H9 (cell line): ENCODE measurements at regions not wholly inside any gene's neighbourhood (a gene's known extent, or its start where the extent isn't known, plus 50 kb on each side); places are given as distances from the start of the nearest gene placed in this dataset.

ENCODE experiments used
- DNase-seq: peaks from one replicate; pipeline ENCODE4 v3.0.0-alpha.2; 2017
- H2AFZ ChIP-seq: one replicate; pipeline ENCODE4 v1.6.1; 2013; ENCODE audit warnings: mild to moderate bottlenecking, low read length, control low read depth, moderate library complexity
- H2AK5ac ChIP-seq: 2 replicates; pipeline ENCODE4 v1.6.1; 2013; ENCODE audit warnings: low read length, control low read depth, mixed read lengths; ENCODE audit not compliant: insufficient read length
- H2BK120ac ChIP-seq: one replicate; pipeline ENCODE4 v1.6.1; 2013; ENCODE audit warnings: low read depth, mild to moderate bottlenecking, low read length, control low read depth, inconsistent platforms; ENCODE audit not compliant: poor library complexity, severe bottlenecking
- H2BK12ac ChIP-seq: 2 replicates; pipeline ENCODE4 v1.6.1; 2013; ENCODE audit warnings: low read length, control low read depth, mixed read lengths, low read depth; ENCODE audit not compliant: insufficient read length
- H2BK15ac ChIP-seq: 2 replicates; pipeline ENCODE4 v1.6.1; 2013; ENCODE audit warnings: low read depth, low read length, control low read depth
- H2BK20ac ChIP-seq: one replicate; pipeline ENCODE4 v1.6.1; 2013; ENCODE audit warnings: low read depth, mild to moderate bottlenecking, low read length, control low read depth, inconsistent platforms; ENCODE audit not compliant: poor library complexity, severe bottlenecking
- H2BK5ac ChIP-seq: 2 replicates; pipeline ENCODE4 v1.6.1; 2013; ENCODE audit warnings: low read length, control low read depth, mixed read lengths; ENCODE audit not compliant: insufficient read length
- H3K14ac ChIP-seq: 2 replicates; pipeline ENCODE4 v1.6.1; 2013; ENCODE audit warnings: low read length, control low read depth; ENCODE audit not compliant: insufficient read depth
- H3K18ac ChIP-seq: 2 replicates; pipeline ENCODE4 v1.6.1; 2013; ENCODE audit warnings: low read depth, mild to moderate bottlenecking, mixed read lengths, low read length, control low read depth; ENCODE audit not compliant: insufficient read length
- H3K23ac ChIP-seq: 2 replicates; pipeline ENCODE4 v1.6.1; 2013; ENCODE audit warnings: low read length, control low read depth, mixed read lengths, low read depth; ENCODE audit not compliant: insufficient read length
- H3K23me2 ChIP-seq: 2 replicates; pipeline ENCODE4 v1.6.1; 2013; ENCODE audit warnings: low read depth, mild to moderate bottlenecking, mixed read lengths, low read length, control low read depth; ENCODE audit not compliant: insufficient read length, poor library complexity, severe bottlenecking
- H3K27ac ChIP-seq: 2 replicates; pipeline ENCODE4 v1.5.1; 2013; ENCODE audit warnings: low read length, control low read depth, mixed read lengths, low read depth; ENCODE audit not compliant: insufficient read length
- H3K27me3 ChIP-seq: 2 replicates; pipeline ENCODE4 v1.6.1; 2013; ENCODE audit warnings: low read length, control low read depth, inconsistent platforms; ENCODE audit not compliant: insufficient read depth
- H3K4ac ChIP-seq: 2 replicates; pipeline ENCODE4 v1.6.1; 2013; ENCODE audit warnings: low read depth, mild to moderate bottlenecking, control low read depth, inconsistent platforms, low read length, moderate library complexity
- H3K4me1 ChIP-seq: 2 replicates; pipeline ENCODE4 v1.6.1; 2013; ENCODE audit warnings: low read length, control low read depth, inconsistent platforms; ENCODE audit not compliant: insufficient read depth
- H3K4me2 ChIP-seq: 2 replicates; pipeline ENCODE4 v1.6.1; 2013; ENCODE audit warnings: low read length, control low read depth, mixed read lengths; ENCODE audit not compliant: insufficient read length, insufficient read depth
- H3K56ac ChIP-seq: 2 replicates; pipeline ENCODE4 v1.6.1; 2013; ENCODE audit warnings: low read depth, mild to moderate bottlenecking, mixed read lengths, low read length, control low read depth; ENCODE audit not compliant: insufficient read length
- H3K79me1 ChIP-seq: 2 replicates; pipeline ENCODE4 v1.6.1; 2013; ENCODE audit warnings: low read depth, mild to moderate bottlenecking, moderate library complexity, low read length, control low read depth, inconsistent platforms; ENCODE audit not compliant: insufficient read depth, poor library complexity, severe bottlenecking
- H3K79me2 ChIP-seq: 2 replicates; pipeline ENCODE4 v1.6.1; 2013; ENCODE audit warnings: low read length, control low read depth, inconsistent platforms; ENCODE audit not compliant: insufficient read depth
- H3K9ac ChIP-seq: 2 replicates; pipeline ENCODE4 v1.6.1; 2013; ENCODE audit warnings: low read length, control low read depth, mixed read lengths; ENCODE audit not compliant: insufficient read length; ENCODE audit errors: extremely low read depth
- H3K9me3 ChIP-seq: one replicate; pipeline ENCODE4 v1.6.1; 2013; ENCODE audit warnings: low read depth, low read length, inconsistent platforms; ENCODE audit not compliant: control insufficient read depth
- H3T11ph ChIP-seq: one replicate; pipeline ENCODE4 v1.6.1; 2013; ENCODE audit warnings: mild to moderate bottlenecking, low read length, control low read depth, inconsistent platforms
- H4K20me1 ChIP-seq: one replicate; pipeline ENCODE4 v1.6.1; 2013; ENCODE audit not compliant: control insufficient read depth, insufficient read length, insufficient read depth
- H4K5ac ChIP-seq: 2 replicates; pipeline ENCODE4 v1.6.1; 2013; ENCODE audit warnings: low read depth, mild to moderate bottlenecking, mixed read lengths, low read length, control low read depth; ENCODE audit not compliant: insufficient read length
- H4K8ac ChIP-seq: replicated peaks from 2 replicates; pipeline ENCODE4 v1.6.1; 2013; ENCODE audit warnings: low read length, control low read depth, mixed read lengths, low read depth; ENCODE audit not compliant: insufficient read length
- H4K91ac ChIP-seq: 2 replicates; pipeline ENCODE4 v1.6.1; 2013; ENCODE audit warnings: low read depth, mild to moderate bottlenecking, moderate library complexity, mixed read lengths, low read length, control low read depth; ENCODE audit not compliant: insufficient read length
- H3K27ac Mint-ChIP-seq, 3 experiments: 2 replicates in 2 of 3; 3 replicates in 1 of 3; pipeline ENCODE4 v1.8.0; 2020 to 2021; ENCODE audit warnings: mixed read lengths in 3 of 3, mild to moderate bottlenecking in 1 of 3, moderate library complexity in 1 of 3
- H3K27me3 Mint-ChIP-seq: 2 replicates; pipeline ENCODE4 v1.8.0; 2021; ENCODE audit warnings: low read depth, mild to moderate bottlenecking, moderate library complexity, mixed read lengths
- H3K36me3 Mint-ChIP-seq, 3 experiments: 2 replicates in 2 of 3; 3 replicates in 1 of 3; pipeline ENCODE4 v1.8.0; 2020 to 2021; ENCODE audit warnings: low read depth in 3 of 3, mixed read lengths in 3 of 3; ENCODE audit not compliant: insufficient read depth in 1 of 3
- H3K4me1 Mint-ChIP-seq, 2 experiments: 2 replicates each; pipeline ENCODE4 v1.8.0; 2020; ENCODE audit warnings: mixed read lengths in 2 of 2
- H3K4me3 Mint-ChIP-seq, 2 experiments: 2 replicates in 1 of 2; 3 replicates in 1 of 2; pipeline ENCODE4 v1.8.0; 2020 to 2021; ENCODE audit warnings: mild to moderate bottlenecking in 2 of 2, mixed read lengths in 2 of 2, moderate library complexity in 1 of 2
- H3K9me3 Mint-ChIP-seq, 2 experiments: 2 replicates in 1 of 2; 3 replicates in 1 of 2; pipeline ENCODE4 v1.8.0; 2020; ENCODE audit warnings: mild to moderate bottlenecking in 2 of 2, mixed read lengths in 2 of 2, moderate library complexity in 1 of 2
- WGBS: extraction: QIAGEN DNeasy Blood & Tissue Kit; methylation state at CpG from one replicate; pipeline ENCODE4 v1.1.7; 2013; ENCODE audit warnings: missing lambda C conversion rate, low lambda C conversion rate, mixed read lengths; ENCODE audit not compliant: insufficient read length; ENCODE audit errors: extremely low coverage; 5-methylcytosine and 5-hydroxymethylcytosine counted together
- TF ChIP-seq, protein P1 (sequence below): fragments of 200-600 bp; sonication (generic); conservative IDR thresholded peaks from 3 replicates; pipeline ENCODE4 v1.8.0; 2021; ENCODE audit warnings: antibody characterized with exemption, mild to moderate bottlenecking

DNA sequence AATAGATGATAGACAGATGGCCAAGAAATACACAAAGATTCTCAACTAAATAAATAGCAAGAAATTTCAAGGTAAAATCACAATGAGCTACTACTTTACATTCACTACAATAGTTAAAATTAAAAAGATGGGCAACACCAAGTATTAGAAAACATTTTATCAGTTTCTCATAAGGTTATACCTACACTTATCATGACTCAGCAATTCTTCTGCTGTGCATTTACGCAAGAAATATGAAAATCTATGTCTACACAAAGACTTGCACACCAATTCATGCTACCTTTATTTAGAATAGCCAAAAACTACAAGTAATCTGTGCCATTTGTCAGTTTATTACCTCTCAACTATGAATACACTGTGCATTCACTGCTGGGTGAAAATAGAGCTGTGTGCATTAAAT is 937.4 kb upstream of the NRXN1 start:
- Histone ChIP-seq H3K27me3 (no peaks in the 10 kb centered on the region), H3K4me1 (no peaks in the 10 kb centered on the region), H3K23me2 (no peaks in the 10 kb centered on the region), H3K9me3 (no peaks in the 10 kb centered on the region), H2BK15ac (no peak overlapping the region), H3K27ac (no peak overlapping the region), H3K14ac (no peak overlapping the region), H3K79me2 (no peaks in the 10 kb centered on the region), H3K4me2 (no peak overlapping the region), H2BK20ac (no peak overlapping the region), H3K79me1 (no peaks in the 10 kb centered on the region), H4K8ac (no peak overlapping the region), H2BK5ac (no peak overlapping the region), H4K91ac (no peak overlapping the region), H3T11ph (no peak overlapping the region), H3K4ac (no peak overlapping the region), H2AK5ac (no peak overlapping the region), H4K5ac (no peak overlapping the region), H3K56ac (no peak overlapping the region), H2BK12ac (no peak overlapping the region), H4K20me1 (no peaks in the 10 kb centered on the region), H2AFZ (no peak overlapping the region), H3K23ac (no peak overlapping the region), H2BK120ac (no peak overlapping the region), H3K9ac (no peak overlapping the region), H3K18ac (no peak overlapping the region)
- Mint-ChIP-seq H3K27ac (no peak overlapping the region), H3K27me3 (no peaks in the 10 kb centered on the region), H3K9me3 (peaks cover 3 to 5% of the 10 kb centered on the region in 2 experiments; a peak in 3 of 5 replicates), H3K4me1 (no peaks in the 10 kb centered on the region), H3K4me3 (no peak overlapping the region), H3K36me3 (peaks cover 0 to 4% (median 1%) of the 10 kb centered on the region in 3 experiments; a peak in 1 of 7 replicates)
- TF ChIP-seq, protein P1, sequence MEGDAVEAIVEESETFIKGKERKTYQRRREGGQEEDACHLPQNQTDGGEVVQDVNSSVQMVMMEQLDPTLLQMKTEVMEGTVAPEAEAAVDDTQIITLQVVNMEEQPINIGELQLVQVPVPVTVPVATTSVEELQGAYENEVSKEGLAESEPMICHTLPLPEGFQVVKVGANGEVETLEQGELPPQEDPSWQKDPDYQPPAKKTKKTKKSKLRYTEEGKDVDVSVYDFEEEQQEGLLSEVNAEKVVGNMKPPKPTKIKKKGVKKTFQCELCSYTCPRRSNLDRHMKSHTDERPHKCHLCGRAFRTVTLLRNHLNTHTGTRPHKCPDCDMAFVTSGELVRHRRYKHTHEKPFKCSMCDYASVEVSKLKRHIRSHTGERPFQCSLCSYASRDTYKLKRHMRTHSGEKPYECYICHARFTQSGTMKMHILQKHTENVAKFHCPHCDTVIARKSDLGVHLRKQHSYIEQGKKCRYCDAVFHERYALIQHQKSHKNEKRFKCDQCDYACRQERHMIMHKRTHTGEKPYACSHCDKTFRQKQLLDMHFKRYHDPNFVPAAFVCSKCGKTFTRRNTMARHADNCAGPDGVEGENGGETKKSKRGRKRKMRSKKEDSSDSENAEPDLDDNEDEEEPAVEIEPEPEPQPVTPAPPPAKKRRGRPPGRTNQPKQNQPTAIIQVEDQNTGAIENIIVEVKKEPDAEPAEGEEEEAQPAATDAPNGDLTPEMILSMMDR: no peak
- DNase-seq: no peak
- no CpG with 5 or more reads among the region's 1 CpG for WGBS
